LNCaP clone FGC (cell line): ENCODE measurements at regions not wholly inside any gene's neighbourhood (a gene's known extent, or its start where the extent isn't known, plus 50 kb on each side); places are given as distances from the start of the nearest gene placed in this dataset.
"Not testable (repeated sequence)": the region's sequence is repeated elsewhere in the genome, so short reads cannot be mapped to it uniquely, and the experiment has no call there.

Source experiments
- DNase-seq: peaks from one replicate; pipeline ENCODE4 v3.0.0-alpha.2; 2011; ENCODE audit warnings: low read depth
- H3K4me3 ChIP-seq: 2 replicates; pipeline ENCODE4 v1.5.1; 2011; ENCODE audit warnings: mild to moderate bottlenecking, low read depth, low read length, control low read depth
- TF ChIP-seq, protein P1 (sequence below): IDR thresholded peaks from 2 replicates; pipeline ENCODE4 v1.5.1; 2012; ENCODE audit warnings: mild to moderate bottlenecking; ENCODE audit not compliant: control insufficient read depth, insufficient read depth; ENCODE audit errors: extremely low read depth

DNA sequence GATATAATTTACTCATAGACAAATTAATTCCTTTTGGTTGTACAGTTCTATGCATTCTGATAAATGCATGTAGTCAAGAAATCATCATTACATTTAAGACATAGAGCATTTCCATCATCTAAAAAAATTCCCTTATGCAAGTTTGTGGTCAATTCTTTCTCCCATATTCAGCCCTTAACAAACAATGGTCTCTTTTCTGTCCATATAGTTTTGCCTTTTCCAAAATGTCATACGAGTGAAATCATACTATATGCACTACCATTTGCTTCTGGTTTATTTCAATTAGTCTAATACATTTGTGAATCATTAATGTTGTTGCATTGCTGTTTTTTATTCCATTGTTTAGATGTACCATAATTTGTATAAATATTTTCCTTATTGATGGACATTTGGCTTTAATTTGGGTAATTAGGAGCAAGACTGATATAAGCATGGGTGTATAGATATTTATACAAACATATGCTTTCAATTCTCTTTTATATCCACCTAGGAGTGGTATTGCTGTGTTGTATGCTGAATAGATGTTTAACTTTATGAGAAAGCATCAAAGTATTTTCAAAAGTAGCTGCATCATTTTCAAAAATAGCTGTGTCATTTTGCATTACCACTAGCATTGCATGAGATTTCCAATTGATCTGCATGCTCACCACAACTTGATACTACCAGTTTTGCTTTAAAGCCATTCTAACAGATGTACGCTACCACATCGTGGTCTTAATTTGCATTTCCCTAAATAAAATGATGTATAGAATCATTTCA lies 397.0 kb upstream of the ADAMTS5 start:
- DNase-seq: no peak
- TF ChIP-seq, protein P1, sequence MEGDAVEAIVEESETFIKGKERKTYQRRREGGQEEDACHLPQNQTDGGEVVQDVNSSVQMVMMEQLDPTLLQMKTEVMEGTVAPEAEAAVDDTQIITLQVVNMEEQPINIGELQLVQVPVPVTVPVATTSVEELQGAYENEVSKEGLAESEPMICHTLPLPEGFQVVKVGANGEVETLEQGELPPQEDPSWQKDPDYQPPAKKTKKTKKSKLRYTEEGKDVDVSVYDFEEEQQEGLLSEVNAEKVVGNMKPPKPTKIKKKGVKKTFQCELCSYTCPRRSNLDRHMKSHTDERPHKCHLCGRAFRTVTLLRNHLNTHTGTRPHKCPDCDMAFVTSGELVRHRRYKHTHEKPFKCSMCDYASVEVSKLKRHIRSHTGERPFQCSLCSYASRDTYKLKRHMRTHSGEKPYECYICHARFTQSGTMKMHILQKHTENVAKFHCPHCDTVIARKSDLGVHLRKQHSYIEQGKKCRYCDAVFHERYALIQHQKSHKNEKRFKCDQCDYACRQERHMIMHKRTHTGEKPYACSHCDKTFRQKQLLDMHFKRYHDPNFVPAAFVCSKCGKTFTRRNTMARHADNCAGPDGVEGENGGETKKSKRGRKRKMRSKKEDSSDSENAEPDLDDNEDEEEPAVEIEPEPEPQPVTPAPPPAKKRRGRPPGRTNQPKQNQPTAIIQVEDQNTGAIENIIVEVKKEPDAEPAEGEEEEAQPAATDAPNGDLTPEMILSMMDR: no peak
- no peak overlapping the region for H3K4me3 ChIP-seq

DNA sequence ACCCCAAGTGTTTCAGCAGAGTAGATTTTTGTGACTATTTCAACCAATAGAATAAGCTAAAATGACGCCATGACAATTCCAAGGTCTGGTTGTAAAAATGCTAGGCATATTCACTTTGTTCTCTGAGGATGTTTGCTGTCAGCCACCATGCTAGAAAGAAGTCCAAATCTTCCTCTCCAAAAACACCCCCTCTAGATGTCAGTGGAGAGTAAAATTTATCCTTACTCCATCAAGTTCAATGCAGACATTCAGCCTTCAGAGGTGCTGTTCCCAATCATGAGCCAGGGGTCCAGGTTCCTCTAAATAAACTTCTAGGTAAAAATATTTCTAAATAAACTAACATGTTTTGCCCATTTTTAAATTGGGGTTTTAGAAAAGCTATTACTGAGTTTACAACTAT lies 395.4 kb upstream of the ADAMTS5 start:
- TF ChIP-seq, protein P1: peak; percentile 37
- peak; percentile 3 for DNase-seq
- H3K4me3 ChIP-seq: no peak overlapping the region

DNA sequence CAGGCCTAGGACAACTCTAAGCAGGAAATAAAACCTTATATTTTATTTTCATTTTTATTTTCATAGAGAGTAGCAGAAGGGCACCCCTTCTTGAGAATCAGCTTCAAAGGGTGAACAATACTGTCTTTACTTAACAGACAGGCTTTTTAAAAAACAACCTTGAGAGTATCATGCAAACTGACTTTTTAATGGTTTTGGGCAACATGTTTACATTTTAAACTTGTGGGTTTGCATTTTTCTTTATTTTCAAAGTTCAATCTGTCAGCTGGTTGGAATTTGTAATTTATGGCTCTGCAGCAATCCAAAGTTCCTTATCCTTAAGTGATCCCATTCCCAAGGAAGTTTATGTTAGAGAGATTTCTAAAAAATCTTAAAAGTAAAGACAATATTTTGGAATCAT lies 392.3 kb upstream of the ADAMTS5 start:
- no peak overlapping the region for H3K4me3 ChIP-seq
- DNase-seq: no peak
- TF ChIP-seq, protein P1: no peak

DNA sequence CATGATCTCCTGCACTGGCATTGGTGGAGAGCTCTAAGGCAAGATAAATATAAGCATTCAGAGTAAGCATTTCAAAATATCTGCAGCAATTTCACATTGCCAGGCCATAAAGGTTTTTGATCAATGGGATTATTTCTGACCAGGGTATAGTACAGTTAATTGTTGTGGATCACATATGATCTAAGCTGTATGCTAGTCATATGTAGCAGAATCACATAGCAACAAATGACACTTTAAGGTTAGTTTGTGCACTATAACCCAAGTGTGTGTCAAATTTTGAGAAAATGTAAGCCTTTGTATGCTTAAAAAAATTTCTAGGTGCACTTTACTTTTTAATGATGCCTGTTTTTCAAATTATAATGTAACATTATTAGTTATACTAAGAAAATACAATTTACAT lies 386.0 kb upstream of the ADAMTS5 start:
- no peak overlapping the region for H3K4me3 ChIP-seq
- TF ChIP-seq, protein P1: no peak
- no peak for DNase-seq

DNA sequence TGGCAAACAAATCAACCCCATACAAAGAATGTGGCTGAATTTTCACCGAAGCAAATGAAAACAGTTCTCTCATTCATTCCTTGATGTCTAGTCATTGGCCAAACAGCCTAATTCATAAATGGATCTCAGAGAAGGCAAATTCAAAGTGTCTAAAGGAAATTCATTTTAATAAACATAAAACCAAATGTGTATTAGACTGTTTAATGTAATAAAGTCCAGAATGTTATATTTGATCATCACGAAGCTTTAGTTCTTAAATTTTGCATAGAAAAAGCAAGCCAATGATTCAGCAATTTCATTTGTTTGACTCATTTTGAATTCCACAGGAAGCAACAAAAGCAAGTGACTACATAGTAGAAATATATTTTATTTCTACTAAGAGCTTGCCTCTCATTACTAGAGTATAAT lies 379.2 kb upstream of the ADAMTS5 start:
- TF ChIP-seq, protein P1: no peak
- DNase-seq: no peak
- H3K4me3 ChIP-seq: no peak overlapping the region

DNA sequence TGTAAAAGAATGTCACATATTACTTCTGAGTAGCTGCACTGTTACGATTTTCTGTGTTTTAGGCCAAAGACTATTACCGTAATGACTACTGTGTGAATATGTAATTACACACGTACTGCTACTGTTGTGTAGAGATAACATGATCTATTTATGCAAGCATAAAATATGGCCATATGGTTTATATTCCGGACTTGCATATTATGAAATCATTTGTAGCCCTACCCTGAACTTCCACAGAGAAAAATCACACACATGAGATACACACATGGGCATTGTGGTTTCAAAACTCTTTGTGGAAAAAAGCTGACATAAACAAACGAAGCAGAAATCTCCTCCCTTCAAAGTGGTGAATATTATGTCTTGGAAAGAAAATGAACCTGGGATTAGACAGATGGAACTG lies 373.0 kb upstream of the ADAMTS5 start:
- TF ChIP-seq, protein P1: no peak
- no peak for DNase-seq
- no peak overlapping the region for H3K4me3 ChIP-seq

DNA sequence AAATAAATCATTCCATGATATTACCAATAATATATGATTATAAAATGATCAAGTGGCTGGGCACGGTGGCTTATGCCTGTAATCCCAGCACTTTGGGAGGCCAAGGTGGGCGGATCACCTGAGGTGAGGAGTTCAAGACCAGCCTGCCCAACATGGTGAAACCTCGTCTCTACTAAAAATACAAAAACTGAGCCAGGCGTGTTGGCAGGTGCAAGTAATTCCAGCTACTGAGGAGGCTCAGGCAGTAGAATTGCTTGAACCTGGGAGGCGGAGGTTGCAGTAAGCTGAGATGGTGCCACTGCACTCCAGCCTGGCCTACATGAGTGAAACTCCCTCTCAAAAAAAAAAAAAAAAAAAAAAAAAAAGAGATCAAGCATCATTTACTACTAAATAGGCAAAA lies 371.1 kb upstream of the ADAMTS5 start:
- H3K4me3 ChIP-seq, DNase-seq: not testable (repeated sequence)
